Suppressor macrophage (primary cell): ENCODE measurements at regions not wholly inside any gene's neighbourhood (a gene's known extent, or its start where the extent isn't known, plus 50 kb on each side); places are given as distances from the start of the nearest gene placed in this dataset.

Experiments
- DNase-seq, 4 experiments: peaks; one replicate each; pipeline ENCODE4 v3.0.0-alpha.2; 2020 to 2022

DNA sequence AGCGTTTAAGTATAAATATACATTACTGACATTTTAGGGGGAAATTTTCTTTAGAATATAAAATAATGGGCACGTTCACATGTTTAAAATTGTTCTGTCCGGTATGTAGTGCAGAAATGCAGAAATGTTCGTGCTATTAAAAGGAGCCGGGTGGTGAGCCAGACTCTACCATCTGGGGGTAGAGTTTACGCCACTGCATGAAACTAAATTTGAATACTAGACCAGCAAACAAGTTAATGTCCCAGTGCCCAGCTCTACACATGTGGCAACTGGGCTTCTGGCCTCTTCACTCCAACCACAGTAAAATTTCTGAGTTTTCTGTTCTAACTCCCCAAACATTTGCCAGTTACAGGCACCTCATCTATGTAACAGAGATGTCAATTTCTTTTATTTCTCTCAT is 1453.3 kb upstream of the TENM3 start:
- DNase-seq, result no peak

DNA sequence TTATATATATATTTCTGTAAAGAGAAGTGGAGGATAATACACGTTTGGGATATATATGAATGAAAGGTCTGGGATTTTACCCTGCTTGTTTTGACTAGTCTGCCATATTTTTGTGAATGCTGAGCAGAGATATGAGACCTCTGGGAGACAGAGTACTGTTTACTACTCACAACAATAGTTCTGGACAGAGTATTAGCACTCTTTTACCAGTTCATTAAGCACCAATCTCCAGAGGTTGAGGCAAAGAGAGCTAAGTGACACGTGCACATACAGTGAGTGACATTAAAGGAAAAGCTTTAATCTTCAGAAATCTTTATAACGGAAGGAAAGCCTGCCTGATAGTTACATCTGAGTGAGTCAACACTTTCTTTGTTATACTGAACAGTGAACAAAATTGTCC is 1452.7 kb upstream of the TENM3 start:
- no peak for DNase-seq

DNA sequence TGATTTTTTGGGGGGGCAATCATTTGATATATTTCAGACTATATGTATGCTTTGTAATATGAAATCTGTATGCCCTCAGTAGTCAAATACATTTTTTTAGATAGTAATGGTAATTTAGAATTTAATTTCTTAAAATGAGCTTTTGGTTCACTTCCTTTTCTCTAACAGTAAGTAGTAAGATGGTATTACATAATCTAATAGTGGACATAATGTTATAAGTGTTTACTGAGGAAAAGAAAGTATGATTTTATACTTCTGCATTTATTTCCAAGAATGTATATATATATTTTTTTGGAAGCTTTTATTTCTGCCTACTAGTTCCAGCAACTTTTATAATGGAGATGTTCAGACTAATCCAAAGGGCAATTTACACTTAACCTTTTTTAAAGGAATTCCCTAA is 1450.7 kb upstream of the TENM3 start:
- DNase-seq, result peak in 2 of 4 experiments; percentile 39 to 41

DNA sequence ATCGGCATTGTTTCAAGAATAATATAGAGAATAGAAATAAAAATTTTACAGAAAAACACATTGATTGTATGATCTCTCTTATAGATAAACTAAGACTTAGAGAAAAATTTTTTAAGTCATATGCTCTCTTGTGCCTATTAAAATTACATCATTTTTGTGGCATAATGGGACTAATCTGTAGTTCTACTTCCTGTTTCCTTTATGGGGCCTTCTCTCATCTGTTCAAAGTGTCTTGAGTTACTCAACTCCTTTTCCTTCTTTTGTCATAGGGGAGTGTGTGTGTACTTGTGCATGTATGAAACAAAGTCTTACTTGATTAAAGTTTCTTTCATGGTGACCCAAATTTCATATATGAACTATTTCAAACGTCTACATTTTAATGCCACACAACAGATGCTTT is 1448.9 kb upstream of the TENM3 start:
- DNase-seq, result peak; percentile 7 to 76 (median 40)

DNA sequence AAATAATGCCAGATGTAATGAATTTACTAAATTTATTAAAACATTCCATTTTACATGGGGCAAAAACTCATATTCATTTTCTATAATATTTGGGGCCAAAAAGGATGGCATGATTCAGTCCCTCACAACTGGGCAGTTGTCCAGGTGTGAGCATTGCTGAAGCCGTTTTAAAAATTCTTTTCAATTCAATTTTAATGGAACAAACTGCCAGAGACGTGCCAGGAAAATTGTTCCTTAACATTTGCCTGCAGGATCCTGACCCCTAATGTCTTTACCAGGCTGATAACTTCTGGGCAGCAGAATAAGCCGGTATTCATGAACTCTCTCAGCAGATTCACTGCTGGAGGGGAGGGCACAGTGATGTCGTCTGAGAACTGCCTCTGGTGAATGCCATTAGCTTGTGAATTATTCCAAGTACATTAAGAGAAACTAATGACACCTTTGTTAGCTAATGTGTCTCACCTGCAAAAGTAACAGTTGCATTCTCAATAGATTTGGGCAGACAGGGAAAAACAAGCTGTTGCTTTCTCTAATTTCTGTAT is 1445.1 kb upstream of the TENM3 start:
- no peak for DNase-seq

DNA sequence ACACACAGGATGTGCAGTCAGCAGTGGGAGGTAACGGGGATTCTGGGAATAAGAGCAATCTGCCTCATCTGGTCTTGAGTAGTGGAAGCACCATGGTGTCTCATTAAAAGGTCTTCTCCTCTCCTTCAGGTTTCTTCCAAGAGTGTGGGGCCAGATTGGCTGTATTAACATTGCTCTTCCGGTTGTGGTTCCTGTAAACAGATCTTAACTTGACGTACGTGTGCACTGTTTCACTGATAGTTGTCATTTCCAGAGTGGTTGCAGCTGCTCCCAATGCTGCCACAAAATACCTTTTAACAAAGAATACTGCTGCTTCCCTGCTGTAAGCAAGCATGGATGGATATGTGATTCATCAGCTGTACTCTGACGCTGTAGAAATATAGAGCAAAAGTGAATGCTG is 1443.4 kb upstream of the TENM3 start:
- DNase-seq, result no peak

DNA sequence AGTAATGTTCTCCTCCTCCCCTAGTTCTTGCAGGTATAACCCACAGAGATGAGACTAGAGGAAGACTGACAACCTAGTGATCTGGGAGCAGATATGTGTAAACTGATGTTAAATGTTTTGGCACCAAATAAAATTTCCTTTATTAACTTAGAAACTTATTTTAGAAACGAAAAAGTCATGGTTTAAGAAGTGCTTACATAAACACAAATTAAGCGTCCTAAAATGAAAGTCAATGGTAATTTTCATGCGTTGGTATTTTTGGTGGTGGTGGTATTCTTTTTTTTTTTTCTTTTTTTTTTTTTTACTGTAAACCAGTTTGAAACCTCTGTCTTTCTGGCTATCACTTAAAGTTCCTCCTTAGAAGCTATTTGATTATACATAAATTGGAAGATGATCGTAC is 1438.1 kb upstream of the TENM3 start:
- no peak for DNase-seq

DNA sequence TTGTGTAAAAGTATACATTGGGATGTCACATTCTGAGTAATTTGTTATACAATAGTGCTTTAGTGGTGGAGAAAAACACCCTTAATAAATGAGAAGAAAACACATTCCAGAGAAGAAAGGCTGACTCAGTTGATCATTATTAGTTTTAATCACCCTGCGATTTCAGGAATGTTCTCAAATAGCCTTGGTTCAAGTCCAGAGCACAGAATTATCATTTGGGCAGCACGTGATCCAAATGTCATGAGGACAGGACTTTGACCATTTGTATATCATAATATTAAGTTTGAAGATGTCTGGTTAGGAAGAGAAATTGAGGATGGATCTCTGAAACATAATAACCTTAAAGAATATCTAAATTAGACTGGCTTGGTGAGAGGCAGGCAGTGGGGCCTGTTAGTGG is 1434.3 kb upstream of the TENM3 start:
- DNase-seq, result no peak

DNA sequence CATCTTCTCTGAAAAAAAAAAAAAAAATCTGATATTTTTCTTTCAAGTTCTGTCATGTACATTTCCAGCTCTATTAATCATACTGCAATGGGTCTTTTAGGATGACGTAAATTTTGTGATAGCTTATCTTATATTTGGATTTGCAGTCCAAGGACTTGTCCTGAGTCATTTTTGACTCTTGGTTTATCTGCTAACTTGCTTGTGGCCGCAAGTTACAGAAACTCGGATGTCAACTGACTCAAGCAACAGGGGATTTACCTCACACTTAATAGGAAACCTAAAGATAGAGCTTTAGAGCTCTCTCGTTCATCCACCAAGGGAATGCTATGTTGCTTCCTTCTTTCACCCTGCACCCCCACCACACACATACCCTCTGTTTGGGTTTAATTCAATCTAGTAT is 1433.8 kb upstream of the TENM3 start:
- DNase-seq, result no peak

DNA sequence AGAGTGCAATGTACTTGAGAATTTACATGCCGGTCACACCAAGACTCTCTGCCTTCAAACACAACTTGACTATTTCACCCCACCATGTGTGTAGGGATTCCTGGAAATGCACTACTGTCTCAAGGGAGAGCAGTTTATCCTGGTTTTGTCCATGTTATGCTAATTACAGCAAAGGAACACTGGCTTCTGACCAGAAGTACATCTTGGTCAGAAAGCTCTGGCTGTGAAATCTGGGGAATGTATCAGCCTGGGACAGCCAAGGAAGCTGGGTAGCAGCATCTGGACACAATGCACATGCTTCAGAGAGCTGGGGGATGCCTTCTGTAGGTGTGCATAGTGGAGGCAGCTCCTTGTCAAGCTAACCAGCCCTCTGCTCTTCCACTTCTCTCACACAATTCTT is 1432.6 kb upstream of the TENM3 start:
- DNase-seq, result no peak

DNA sequence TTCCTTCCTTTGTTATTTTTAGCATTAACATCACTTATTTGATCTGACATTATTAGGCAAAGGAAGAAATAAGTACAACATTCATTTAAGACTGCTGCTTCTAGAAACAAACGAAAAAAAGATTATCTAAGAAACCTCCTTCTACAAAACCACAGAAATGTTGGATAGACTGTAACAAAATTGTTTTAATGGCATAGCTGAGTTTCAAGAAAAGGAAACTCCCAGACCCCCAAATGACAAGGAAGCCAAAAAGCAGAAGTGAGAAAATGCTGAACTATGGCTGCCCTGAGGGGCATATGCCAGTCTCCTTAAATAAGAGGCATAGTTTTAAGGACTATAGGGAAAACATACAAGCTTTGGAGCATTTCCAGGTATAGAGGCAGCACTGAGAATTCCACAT is 1431.6 kb upstream of the TENM3 start:
- DNase-seq, result peak in 1 of 4 experiments; percentile 16

DNA sequence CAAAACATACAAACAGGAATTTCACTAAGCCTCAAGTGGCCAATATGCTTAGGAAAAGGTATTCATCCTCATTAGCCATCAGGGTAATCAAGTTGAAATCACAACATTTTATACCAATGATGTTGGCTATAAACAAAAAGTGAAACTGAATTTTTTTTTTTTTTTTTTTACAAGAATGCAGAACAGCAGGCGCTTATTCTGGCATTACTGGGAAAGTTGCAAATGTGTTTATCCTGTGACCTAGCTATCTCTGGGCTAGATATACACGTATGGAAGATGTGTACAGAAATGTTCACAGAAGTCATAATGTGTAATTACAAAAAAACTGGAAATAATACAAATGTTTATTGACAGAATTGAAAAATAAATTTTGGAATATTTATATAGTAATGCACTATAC is 1430.4 kb upstream of the TENM3 start:
- no peak for DNase-seq

DNA sequence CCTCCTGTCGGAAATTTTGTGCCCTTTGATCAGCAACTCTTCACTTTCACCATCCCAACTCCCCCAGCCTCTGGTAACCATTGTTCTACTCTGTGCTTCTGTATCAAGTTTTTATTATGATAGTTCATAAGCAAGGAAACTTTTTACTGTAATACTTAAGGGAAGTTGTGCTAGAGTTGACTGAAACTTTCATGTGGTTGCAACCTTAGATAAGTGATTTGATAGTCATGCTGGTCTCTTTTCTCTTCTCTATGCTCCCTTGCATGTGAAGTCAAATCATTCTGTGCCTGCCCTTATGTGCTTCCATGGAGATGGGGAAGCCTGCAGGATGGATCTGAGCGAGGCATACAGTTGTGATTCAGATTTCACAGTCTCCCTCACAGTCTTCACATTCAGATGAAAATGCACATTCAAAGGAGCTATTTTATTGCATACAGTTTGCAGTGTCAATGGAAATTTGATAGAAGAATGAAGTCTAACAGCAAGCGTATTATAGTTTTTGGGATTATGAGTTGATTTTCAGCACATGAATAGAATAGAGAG is 1428.3 kb upstream of the TENM3 start:
- DNase-seq, result no peak

DNA sequence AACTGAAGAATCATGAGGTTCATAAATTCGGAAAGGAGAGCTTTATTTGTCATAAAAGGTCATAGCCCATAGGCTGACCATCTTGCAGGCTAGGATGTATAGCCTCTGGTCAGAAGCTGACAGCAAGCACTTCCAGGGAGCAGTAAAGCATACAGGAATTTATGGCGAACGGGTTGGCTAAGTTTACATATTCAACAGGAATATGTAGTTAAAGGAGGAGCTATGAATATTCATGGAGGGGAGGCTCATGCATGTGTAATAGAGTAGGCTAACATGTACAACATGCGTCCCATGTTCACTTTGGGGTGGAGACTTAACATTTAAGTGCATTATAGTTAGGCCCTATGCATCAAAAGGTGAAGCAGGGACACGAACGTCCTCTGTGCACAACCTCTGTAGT is 1425.7 kb upstream of the TENM3 start:
- no peak for DNase-seq

DNA sequence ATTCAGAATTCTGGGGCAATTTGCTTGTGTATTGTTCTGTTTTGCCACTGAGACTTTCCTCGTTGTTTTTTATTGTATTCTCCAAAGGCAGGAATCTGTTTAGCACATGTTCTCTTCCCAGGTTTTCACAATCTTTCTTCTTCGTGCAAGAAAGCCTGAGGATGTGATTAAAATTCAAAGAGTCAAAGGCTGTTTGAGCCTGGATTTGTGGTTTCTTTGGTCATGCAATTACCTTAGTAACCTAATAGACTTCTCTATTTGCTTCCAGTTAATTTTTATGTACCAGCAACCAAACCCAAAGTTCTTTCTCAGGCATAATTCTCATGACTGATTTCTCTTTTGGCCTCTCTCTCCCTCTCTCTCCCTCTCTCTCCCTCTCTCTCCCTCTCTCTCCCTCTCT is 1420.1 kb upstream of the TENM3 start:
- DNase-seq, result no peak

DNA sequence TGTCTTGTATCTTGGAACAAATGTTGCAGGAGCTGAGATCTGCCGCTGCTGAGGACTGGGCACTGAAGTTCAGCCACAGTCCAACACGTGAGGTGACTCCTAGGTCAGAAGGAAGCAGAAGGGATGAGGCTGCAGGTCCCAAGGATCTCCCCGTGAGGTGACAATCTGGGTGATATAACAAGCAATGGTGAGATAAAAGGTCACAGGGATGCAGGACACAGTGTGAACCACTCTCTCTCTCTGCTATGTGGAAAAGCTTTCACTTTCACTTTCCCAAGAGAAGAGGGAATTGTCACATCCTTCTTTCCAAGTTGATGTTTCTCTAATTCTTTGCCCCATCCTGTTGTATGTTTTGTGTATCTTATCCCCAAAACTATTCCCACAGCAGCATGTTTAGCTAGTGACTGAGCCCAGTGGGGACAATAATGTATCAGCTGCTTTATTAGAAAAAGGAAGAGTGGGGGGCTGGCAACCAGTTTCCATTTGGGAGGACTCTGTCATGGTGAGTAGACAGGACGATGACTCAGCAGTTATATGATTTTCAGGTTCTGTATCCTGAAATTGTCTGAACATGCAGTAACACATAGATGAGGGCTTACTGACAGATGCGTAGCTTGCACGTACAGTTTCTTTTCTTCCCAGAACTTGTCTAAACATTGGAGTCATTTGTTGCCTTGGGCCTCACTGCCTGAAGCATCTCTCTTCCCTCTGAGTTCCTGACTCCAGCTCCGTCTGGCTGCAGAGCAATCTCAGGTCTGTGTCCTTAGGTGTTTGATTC is 1415.8 kb upstream of the TENM3 start:
- DNase-seq, result peak in 1 of 4 experiments; percentile 16

DNA sequence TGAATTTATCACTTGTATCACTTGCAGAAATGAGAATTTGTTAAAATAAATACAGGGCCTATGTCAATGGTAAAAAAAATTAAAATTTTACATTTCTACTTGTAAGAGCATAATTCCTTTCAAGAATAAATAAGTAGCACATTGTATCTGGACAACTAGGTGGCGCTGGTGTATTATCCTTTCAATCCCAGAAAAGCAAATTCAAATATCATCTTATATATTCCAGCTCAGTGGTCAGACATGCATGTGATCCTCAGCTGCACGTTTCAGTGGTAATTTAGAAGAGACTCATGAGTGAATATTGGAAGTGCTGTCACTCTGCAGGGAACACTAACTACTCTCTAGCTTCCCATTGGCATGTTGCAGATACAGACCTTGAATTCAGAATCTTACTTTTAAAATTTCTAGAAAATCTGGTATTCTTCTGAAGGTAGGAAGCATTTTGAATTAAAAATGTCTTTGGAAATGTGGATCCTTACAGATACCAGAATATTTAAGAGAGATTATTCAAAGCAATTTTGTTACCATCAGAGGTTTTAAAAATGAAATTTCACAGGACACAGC is 1414.7 kb upstream of the TENM3 start:
- peak; percentile 28 to 49 (median 42) for DNase-seq

DNA sequence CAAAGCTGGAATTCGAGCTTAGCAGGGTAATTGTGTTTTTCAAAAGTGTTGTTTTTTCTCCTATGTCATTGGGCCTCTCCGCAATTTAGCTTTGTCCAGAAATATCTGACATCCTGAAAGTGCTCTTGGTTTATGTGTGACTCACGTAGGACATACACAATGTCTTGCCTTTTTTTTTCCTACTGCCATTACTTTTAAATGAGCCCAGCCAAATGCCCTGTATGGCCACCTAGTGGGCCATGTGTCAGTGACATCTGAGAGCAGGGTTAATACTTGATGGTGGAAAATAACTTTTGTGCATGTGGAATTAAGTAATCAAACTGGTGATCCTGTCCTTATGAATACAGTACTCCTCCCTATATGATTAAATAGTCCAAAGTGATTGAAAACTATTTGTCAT is 1411.1 kb upstream of the TENM3 start:
- no peak for DNase-seq

DNA sequence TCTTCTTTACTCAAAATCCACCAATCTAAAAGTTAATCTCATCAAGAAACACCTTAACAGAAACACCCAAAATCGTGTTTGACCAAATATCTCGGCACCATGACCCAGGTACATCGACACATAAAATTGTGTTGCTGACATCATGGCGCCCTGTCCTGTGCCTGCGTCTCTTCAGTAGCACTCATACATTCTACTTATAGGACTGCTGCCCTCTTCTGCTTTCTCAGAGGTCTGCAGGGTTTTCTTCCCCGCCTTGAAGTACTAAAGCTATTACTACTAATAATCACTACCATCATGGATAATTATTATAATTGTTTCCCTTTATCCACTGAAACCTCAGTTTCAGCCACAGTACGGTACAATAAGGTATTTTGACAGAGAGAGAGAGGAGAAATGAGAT is 1403.1 kb upstream of the TENM3 start:
- DNase-seq, result peak in 1 of 4 experiments; percentile 2

DNA sequence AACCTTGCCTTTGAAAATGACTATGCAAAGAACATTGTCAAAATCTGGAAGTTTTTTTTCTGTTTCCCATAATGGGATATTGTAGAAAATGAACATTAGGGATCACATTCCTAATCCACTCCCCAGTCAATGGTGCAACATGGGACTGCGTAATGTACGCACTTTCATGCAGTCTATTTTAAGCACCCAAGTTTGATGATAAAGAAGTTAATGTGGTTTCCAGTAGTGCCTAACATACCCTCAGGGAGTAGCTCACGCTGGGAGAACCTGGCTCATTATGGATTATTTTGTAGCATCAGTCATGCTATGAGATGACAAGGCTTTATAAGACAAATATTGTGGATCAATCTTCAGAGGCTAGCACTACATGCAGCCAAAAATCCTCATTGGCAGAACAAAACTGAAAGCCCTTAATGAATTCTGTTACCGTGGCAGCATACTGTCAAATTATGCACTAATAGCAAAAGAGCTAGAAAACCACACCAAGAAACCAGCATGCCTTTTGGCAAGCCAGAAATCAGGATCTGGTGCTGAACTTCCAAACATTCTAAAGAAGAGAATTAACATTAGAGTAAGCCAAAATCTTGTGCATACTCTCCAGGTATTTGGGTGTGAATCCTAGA is 1392.8 kb upstream of the TENM3 start:
- DNase-seq, result no peak

DNA sequence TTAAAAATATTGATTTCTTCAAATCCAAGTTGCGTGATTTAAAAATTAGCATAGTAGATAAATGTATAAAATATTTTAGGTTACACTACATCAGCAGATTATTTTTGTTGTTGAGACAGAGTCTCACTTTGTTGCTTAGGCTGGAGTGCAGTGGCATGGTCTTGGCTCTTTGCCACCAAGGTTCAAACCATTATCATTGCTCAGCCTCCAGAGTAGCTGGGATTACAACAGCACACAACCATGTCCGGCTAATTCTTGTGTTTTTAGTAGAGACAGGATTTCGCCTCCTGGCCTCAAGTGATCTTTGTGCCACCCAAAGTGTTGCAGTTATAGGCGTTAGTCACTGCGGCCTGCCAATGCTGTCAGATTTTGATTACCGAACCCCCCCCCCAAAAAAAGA is 1390.5 kb upstream of the TENM3 start:
- DNase-seq, result no peak

DNA sequence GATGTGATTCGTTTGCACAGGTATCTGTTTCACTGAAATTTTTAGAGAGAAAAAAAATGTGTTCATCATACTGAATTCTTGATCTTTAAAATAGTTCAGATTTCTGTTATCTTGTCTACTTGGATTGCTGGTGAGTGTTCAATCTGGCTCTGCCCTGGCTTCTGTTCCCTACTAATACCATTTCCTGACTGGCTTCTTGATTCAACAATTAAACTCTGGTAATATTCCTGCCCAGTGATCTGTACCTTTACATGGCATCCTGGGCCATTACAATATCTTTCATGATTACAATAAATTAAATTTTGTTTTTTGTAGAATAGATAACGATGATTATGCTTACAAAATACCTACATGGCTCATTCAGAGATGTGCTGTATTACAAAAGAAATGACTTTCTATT is 1388.0 kb upstream of the TENM3 start:
- no peak for DNase-seq

DNA sequence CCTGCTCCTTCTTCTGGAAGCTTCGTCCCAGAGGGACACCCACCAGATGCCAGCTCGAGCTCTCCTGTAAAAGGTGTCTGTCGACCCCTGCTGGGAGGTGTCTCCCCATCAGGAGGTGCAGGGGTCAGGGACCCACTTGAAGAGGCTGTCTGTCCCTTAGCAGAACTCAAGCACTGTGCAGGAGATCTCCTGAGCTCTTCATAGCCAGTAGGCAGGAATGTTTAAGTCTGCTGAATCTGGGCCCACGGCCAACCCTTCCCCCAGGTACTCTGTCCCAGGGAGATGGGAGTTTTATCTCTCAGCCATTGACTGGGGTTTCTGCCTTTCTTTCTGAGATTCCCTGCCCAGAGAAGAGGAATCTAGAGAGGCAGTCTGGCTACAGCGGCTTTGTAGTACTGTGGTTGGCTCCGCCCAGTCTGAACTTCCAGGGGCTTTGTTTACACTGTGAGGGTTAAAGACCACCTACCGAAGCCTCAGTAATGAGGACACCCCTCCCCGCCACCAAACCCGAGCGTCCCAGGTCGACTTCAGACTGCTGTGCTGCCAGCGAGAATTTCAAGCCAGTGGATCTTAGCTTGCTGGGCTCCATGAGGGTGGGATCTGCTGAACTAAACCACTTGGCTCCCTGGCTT is 1383.0 kb upstream of the TENM3 start:
- no peak for DNase-seq
